ENCODE measurements at regions not wholly inside any gene's neighbourhood (a gene's known extent, or its start where the extent isn't known, plus 50 kb on each side); places are given as distances from the start of the nearest gene placed in this dataset.

DNA sequence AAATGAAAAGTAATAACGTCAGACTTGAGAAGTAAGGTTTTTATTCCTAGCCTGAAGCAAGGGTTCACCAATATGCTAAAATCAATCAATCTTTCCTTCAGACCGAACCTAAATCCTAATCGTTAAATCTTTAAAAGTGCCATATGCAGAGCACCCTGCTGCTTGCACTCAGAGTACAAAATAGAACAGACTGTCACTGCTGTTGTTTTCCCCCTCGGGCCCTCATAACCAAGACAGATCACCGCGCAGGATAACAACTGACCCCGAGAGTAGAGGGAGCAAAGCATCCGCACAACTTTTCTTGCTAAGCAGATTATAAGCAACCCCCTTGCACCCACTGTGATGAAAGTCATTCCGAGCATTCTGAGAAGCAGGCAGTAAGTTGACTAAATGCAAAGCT lies 550.9 kb upstream of the NDST4 start:
- no peak for TF ChIP-seq POLR2AphosphoS5 (IDR thresholded peaks at IDR 0.05)
- TF ChIP-seq, protein P1, sequence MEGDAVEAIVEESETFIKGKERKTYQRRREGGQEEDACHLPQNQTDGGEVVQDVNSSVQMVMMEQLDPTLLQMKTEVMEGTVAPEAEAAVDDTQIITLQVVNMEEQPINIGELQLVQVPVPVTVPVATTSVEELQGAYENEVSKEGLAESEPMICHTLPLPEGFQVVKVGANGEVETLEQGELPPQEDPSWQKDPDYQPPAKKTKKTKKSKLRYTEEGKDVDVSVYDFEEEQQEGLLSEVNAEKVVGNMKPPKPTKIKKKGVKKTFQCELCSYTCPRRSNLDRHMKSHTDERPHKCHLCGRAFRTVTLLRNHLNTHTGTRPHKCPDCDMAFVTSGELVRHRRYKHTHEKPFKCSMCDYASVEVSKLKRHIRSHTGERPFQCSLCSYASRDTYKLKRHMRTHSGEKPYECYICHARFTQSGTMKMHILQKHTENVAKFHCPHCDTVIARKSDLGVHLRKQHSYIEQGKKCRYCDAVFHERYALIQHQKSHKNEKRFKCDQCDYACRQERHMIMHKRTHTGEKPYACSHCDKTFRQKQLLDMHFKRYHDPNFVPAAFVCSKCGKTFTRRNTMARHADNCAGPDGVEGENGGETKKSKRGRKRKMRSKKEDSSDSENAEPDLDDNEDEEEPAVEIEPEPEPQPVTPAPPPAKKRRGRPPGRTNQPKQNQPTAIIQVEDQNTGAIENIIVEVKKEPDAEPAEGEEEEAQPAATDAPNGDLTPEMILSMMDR (IDR thresholded peaks at IDR 0.05): no peak
- no peak for TF ChIP-seq POLR2A (IDR thresholded peaks at IDR 0.05)
